ENCODE measurements at regions not wholly inside any gene's neighbourhood (a gene's known extent, or its start where the extent isn't known, plus 50 kb on each side); places are given as distances from the start of the nearest gene placed in this dataset.

DNA sequence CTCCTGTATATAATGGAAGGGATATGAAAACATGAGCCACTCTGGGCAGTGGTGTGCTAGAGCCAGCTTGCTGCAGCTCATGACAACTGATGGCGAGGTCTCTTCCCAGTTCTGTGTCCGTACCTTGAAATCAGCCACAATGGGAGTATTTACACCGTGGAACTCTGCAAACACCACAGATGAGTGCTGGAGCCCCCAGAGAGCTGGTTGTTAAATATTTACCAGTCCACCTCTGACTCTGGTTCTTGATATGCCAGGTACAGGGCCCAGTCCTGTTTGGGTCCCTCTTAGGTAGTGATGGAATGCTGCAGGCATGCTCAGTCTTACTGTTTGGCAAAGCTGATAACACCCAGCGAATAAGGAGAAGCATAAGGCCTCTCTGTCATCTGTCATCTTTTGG is 116.1 kb upstream of the GLI2 start:
- H3K9me3 ChIP-seq (ENCODE audit: control insufficient read depth in 2 of 3, insufficient read depth in 1 of 3, low read length in 3 of 3), result no peaks in the 10 kb centered on the region
- H3K4me1 ChIP-seq (ENCODE audit: control insufficient read depth in 2 of 3, insufficient read depth in 2 of 3, low read depth in 1 of 3, low read length in 3 of 3), result no peaks in the 10 kb centered on the region
- H3K36me3 ChIP-seq (ENCODE audit: control insufficient read depth in 2 of 3, insufficient read depth in 3 of 3, low read length in 3 of 3), result no peaks in the 10 kb centered on the region
- FAIRE-seq (no peak), DNase-seq (peak in 1 of 5 donors; percentile 3)
- H3K4me3 ChIP-seq (ENCODE audit: low read length in 3 of 3), result no peak overlapping the region
- no peaks in the 10 kb centered on the region for H3K27me3 ChIP-seq (ENCODE audit: control insufficient read depth, insufficient read depth, low read length)
- no peak overlapping the region for H3K27ac ChIP-seq (ENCODE audit: low read depth in 2 of 2, low read length in 2 of 2)
- no peak overlapping the region for H3K9ac ChIP-seq (ENCODE audit: low read length in 3 of 3)
- intact Hi-C loops (cut with DNase I), result no loop called here
- no peak for TF ChIP-seq CTCF (IDR thresholded peaks at IDR 0.05; ENCODE audit: borderline replicate concordance, extremely low read depth, insufficient read depth)

DNA sequence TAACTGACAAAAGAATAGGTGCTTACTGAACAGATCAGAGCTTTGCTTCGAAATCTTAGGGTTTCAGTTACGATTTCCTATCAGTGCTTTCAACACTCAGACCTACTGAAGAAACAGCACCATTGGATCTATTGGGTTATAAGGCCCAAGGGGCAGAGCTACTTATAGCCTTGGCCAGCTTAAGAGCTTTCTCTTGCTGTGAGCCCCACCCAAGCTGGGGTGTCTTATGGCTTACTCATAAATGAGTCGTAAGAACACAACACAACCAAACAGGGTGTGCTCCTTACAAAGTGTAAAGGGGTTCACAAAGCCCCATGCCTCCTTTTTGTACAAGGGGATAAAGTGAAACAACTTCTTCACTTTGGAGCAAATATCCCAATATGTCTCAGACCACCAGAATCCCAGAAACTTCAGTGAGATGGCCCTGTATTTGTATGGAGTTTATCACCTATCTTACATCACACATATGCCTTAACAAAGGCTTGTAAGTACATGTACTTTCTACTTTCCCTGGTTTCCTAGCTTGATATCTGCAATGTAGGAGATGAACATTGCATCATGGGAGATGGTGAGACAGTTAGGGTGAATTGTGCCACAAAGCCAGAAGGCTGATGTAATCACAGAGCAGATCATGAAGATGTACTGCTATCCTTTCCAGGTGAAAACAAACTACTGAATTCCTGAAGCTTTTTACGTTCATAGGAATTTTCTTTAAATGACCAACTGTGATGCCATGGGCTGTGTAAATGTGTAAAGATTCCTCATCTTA is 115.5 kb upstream of the GLI2 start:
- FAIRE-seq (no peak), DNase-seq (no peak)
- intact Hi-C loops (cut with DNase I), result no loop called here
- no peaks in the 10 kb centered on the region for H3K36me3 ChIP-seq (ENCODE audit: control insufficient read depth in 2 of 3, insufficient read depth in 3 of 3, low read length in 3 of 3)
- no peak overlapping the region for H3K9ac ChIP-seq (ENCODE audit: low read length in 3 of 3)
- no peak for TF ChIP-seq CTCF (IDR thresholded peaks at IDR 0.05; ENCODE audit: borderline replicate concordance, extremely low read depth, insufficient read depth)
- H3K27me3 ChIP-seq (ENCODE audit: control insufficient read depth, insufficient read depth, low read length), result no peaks in the 10 kb centered on the region
- no peaks in the 10 kb centered on the region for H3K9me3 ChIP-seq (ENCODE audit: control insufficient read depth in 2 of 3, insufficient read depth in 1 of 3, low read length in 3 of 3)
- no peak overlapping the region for H3K4me3 ChIP-seq (ENCODE audit: low read length in 3 of 3)
- no peaks in the 10 kb centered on the region for H3K4me1 ChIP-seq (ENCODE audit: control insufficient read depth in 2 of 3, insufficient read depth in 2 of 3, low read depth in 1 of 3, low read length in 3 of 3)
- H3K27ac ChIP-seq (ENCODE audit: low read depth in 2 of 2, low read length in 2 of 2), result no peak overlapping the region

DNA sequence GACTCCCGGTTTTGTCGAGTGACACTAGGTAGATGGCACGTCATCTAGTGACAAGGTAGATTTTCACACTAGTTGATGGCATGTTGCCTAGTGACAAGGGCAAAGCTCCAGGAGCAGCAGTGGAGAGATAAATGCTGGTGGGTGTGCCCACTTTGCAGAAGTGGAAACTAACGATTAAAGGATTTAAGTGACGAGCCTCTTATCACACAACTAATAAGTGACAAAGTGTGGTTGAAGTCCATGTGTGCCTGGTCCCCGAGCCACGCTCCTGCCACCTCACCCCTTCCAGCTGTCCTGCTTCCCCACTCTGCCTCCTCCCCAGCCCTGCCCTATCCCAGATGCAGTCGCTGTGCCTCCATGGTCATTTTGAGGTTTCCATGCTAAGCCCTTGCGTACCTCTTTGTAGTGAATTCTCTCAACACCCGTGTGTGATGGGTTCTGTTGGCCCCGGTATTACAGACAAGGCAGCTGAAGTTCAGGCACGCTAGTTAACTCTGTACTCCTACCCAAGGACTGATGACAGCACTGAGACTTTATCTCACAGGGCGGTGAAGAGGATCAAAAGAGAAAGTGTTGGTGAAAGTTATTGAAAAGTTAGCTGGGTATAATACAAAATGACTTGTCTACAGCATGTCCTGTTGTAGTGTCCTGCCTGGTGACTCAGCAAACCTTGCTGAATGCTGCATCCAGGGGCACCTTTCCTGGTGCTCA is 113.4 kb upstream of the GLI2 start:
- H3K36me3 ChIP-seq (ENCODE audit: control insufficient read depth in 2 of 3, insufficient read depth in 3 of 3, low read length in 3 of 3), result no peaks in the 10 kb centered on the region
- H3K27me3 ChIP-seq (ENCODE audit: control insufficient read depth, insufficient read depth, low read length), result no peaks in the 10 kb centered on the region
- DNase-seq, result peak in 1 of 5 donors; percentile 20
- no peaks in the 10 kb centered on the region for H3K4me1 ChIP-seq (ENCODE audit: control insufficient read depth in 2 of 3, insufficient read depth in 2 of 3, low read depth in 1 of 3, low read length in 3 of 3)
- intact Hi-C loops (cut with DNase I), result no loop called here
- TF ChIP-seq CTCF (IDR thresholded peaks at IDR 0.05; ENCODE audit: borderline replicate concordance, extremely low read depth, insufficient read depth), result no peak
- H3K4me3 ChIP-seq (ENCODE audit: low read length in 3 of 3), result no peak overlapping the region
- H3K27ac ChIP-seq (ENCODE audit: low read depth in 2 of 2, low read length in 2 of 2), result no peak overlapping the region
- H3K9ac ChIP-seq (ENCODE audit: low read length in 3 of 3), result no peak overlapping the region
- no peak for FAIRE-seq
- no peaks in the 10 kb centered on the region for H3K9me3 ChIP-seq (ENCODE audit: control insufficient read depth in 2 of 3, insufficient read depth in 1 of 3, low read length in 3 of 3)

All from kidney (tissue), 13 donors.